ENCODE measurements at regions not wholly inside any gene's neighbourhood (a gene's known extent, or its start where the extent isn't known, plus 50 kb on each side); places are given as distances from the start of the nearest gene placed in this dataset.
"Not testable (repeated sequence)": the region's sequence is repeated elsewhere in the genome, so short reads cannot be mapped to it uniquely, and the experiment has no call there.

GRCh38 chr3:88408935-88409334 lies 259.2 kb downstream of the C3orf38 start:
- ATAC-seq (no peak), DNase-seq (no peak)

DNA sequence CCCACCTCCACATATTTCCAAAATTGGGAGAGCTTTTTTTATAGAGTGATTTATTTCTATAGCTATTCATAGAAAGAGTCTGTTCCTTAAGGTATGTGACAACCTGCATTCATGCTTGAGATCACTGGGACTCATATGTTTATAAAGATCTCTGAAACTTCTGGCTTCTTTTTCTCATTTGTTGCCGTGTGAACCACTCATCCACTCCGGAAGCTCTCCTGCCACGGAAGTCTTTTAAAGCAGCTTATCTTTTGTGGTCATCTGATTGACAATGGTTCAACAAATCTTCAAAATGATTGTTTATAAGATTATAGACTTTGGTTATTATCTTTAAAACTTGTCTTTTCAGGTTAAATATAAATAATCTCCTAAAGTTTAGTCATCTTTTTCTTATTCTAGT lies 260.5 kb downstream of the C3orf38 start:
- DNase-seq (no peak), ATAC-seq (no peak)

- DNase-seq (no peak), ATAC-seq (no peak)
Measured at GRCh38 chr3:88412346-88412745, 262.6 kb downstream of the C3orf38 start.

DNA sequence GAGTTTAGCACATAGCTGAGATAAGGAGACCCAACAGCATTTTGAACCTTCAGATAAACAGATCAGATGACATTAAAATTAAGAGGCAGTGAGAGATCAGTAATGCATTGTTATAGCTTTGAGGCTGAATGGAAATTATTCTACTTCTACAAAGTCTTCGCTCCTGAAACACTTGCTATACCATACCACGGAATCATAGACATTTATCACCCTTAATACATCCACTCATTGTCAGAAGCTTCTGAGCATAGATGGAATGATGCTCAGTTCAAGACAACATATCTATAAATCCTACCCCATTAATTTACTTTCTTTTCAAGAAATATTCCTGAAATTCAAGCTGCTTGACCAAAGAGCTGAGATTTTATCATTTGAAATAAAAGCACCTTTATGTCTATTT lies 266.7 kb downstream of the C3orf38 start:
- DNase-seq (no peak), ATAC-seq (no peak)

- DNase-seq (no peak), ATAC-seq (no peak)
Measured at GRCh38 chr3:88418219-88418618, 268.5 kb downstream of the C3orf38 start.

- DNase-seq (no peak), ATAC-seq (no peak)
Measured at GRCh38 chr3:88433568-88433967, 283.8 kb downstream of the C3orf38 start.

- ATAC-seq (no peak), DNase-seq (no peak)
Measured at GRCh38 chr3:88434001-88434400, 284.2 kb downstream of the C3orf38 start.

DNA sequence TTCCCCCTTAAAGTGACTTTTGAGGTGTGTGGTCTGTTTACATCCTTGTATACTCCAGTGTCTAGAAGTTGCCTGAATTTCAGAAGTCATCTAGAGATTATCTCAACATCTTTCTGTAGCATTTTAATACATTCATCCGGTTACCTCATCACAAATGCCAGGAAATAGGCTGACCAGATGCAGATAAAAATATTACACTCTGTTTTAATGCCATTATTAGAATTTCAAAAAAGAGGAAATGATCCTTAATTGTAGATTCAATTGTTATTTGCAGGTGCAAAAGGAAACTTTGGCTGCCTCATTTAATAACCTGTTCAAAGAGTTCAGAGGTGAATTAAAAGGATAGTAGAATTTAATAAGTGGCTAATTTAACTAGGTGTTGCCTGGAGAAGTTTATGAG lies 290.9 kb downstream of the C3orf38 start:
- ATAC-seq, result no peak
- no peak for DNase-seq

DNA sequence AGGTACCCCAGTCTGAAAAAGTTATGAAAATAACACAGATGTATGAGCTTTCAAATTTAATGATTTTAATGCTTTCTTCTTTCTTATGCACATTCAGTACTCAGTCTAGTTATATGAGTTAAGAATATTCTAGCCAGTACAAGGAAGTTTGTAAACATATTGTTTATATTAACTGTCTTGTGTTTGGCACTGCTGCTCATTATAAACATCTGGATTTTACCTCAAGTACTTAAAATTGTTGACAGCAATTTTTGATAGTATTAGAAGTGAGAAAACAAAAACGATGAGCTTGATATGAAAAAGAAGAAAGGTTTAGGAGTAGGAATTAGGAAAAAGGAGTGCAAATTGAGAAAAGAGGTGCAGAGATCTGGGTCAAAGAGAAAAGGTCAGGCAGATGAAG lies 293.3 kb downstream of the C3orf38 start:
- ATAC-seq (no peak), DNase-seq (no peak)

- ATAC-seq (no peak), DNase-seq (no peak)
Measured at GRCh38 chr3:88444251-88444650, 294.5 kb downstream of the C3orf38 start.

- no peak for ATAC-seq
- DNase-seq, result no peak
Measured at GRCh38 chr3:88452228-88452627, 302.5 kb downstream of the C3orf38 start.

DNA sequence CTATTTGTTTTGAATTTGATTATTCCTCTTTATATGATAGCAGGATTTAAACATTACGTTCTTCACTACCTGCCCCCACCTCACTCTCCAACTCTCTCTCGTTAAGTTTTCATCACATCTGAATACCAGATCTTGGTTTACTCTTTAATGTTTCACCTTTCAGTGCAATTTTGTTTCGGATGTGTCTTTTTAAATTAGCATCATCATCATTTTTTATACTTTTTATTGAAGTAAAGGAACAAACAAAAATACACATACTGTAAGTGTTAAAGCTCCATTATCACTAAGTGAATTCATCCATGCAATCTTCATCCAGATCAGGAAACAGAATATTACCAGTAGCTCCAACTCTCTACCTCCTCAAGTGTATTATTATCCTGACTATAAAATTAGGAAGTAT lies 310.6 kb downstream of the C3orf38 start:
- no peak for ATAC-seq

DNA sequence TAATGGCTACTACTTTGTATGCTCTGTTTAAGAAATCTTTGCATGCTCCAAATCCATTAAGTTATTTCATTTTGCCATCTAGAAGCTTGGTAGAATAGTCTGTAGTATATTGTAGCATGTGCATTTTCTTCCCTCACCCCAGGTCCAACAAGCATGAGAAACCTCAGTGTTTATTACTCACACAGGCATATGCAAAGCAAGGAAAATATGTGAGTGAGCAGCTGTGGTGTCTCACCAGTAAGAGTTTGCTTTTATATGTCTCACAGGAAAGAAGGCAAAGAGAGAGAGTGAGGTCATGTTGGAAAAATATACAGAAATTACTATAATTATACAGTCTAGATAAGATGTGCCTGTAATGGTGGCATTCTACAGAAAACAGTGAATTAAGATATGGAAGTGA lies 312.5 kb downstream of the C3orf38 start:
- no peak for DNase-seq
- ATAC-seq, result no peak

More for the DNA sequence above, 310.6 kb downstream of the C3orf38 start:
- no peak for DNase-seq

GRCh38 chr3:88467191-88467590 lies 317.4 kb downstream of the C3orf38 start:
- ATAC-seq (no peak), DNase-seq (no peak)

GRCh38 chr3:88469216-88469615 lies 319.5 kb downstream of the C3orf38 start:
- no peak for ATAC-seq
- no peak for DNase-seq

DNA sequence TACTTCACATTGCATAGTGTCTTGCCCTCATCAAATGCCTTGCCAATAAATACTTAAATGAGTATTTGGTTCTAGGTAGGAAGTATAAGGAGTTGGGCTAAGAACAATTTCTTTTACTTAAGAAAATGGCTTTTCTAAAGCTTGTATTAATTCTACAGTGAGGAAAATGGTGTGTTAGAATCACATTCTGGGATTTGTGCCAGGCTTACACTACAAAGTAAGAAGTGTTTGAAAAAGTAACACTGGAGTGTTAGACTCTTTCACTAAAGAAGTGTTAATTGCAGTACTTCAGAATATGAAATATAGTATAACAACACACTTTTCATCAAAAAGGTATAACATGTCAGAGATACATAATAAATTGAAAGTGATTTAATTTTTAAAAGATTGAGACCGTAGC lies 328.7 kb downstream of the C3orf38 start:
- DNase-seq, result no peak
- no peak for ATAC-seq

DNA sequence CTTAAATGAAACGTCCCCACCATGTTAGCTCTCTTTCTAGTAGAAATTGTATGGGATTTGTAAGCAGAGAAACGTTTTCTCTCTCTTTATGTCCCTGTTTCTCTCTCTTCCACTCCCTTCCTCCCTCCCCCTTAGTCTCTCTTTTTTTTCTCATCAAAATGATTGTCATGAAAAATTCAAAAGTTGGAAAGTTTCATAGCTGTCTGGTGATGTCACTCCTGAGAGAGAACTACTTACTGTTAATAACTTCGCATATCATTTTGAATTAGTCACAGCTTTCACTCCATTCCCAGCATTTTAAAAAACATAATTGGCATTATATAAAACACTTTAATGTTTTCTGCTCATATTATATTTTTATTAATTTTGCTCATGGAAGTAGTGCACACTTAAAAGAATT lies 331.1 kb downstream of the C3orf38 start:
- ATAC-seq, result no peak
- DNase-seq, result no peak

DNA sequence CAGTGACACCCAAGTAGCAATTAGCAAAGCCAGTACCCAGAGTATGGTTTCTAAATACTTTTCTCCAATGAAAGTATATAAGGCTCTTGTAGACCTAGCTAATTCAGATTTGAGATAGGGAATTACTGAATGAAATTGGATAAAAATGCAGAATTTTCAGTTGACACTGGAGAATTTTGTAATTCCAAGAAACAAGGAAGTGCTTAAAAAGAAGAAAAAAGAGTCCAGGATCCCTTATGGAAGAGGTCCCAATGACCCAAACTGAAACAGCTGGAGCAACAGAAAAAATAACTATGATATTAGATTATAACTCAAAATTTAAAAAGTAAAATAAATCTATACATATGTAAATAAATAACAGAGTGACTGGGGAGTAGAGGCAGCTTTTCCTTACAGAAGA lies 335.2 kb downstream of the C3orf38 start:
- ATAC-seq (no peak), DNase-seq (no peak)

- not testable (repeated sequence) for DNase-seq, ATAC-seq
Measured at GRCh38 chr3:88508818-88509217, 359.1 kb downstream of the C3orf38 start.

GRCh38 chr3:88509582-88509981 lies 359.8 kb downstream of the C3orf38 start:
- DNase-seq, result no peak
- no peak for ATAC-seq

DNA sequence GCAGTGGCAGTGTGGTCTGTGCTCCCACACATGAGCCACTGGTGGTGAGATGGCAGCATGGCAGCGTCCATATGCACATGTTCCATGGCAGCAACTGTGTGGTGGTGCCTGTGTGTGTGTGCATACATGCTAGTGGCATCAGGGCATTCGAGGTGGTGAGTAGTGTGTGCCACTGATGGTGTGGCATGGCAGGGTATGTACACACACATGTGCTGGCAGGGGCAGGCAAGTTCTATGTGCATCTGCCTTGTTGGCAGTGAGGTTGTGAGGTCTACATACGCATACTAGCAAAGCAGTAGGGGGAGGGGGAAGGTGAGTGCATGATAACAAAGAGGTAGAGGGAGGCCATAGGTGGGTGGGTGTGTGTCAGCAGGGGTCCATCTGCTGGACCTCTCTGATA lies 378.7 kb downstream of the C3orf38 start:
- ATAC-seq (no peak), DNase-seq (no peak)

GRCh38 chr3:88534534-88534933 lies 384.8 kb downstream of the C3orf38 start:
- DNase-seq (no peak), ATAC-seq (no peak)

DNA sequence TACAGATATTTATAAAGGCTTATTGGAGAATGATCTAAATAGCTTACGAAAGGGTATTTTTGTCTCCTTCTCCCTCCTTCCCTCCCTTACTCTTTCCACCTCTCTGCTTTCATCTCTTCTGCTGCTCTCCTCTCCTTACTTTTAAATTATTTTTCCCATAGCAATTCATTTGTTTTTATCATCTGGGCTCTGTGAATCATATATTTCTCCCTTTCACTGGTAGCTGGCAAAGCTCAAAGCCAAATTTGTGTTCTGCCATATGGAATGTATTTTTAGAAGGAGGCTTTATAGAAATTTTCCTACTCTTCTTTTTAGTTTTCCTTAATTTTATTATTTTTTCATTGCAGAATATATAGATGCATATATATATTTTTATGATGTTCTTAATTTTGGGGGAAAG lies 385.8 kb downstream of the C3orf38 start:
- no peak for DNase-seq

GRCh38 chr3:88542916-88543315 lies 393.2 kb downstream of the C3orf38 start:
- ATAC-seq, result no peak

More for the DNA sequence above, 385.8 kb downstream of the C3orf38 start:
- no peak for ATAC-seq

DNA sequence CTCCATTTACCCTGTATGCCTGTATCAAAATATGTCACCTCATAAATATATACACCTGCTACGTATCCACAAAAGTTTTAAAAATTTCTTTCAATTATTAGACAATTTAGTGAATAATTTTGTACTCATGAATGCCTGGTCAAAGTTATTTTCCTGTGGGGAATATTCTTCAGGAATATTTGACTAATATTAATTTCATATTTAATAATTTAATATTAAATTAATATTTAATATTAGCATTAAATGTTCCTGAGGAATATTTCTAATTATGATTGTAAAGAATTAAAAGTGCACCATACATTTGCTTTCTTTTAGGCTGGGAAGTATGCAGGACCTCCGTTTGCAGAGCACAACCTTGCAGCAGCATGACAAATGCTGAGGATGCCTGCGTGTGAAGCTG lies 422.7 kb downstream of the C3orf38 start:
- no peak for DNase-seq
- no peak for ATAC-seq

More at GRCh38 chr3:88542916-88543315, 393.2 kb downstream of the C3orf38 start:
- no peak for DNase-seq
